ENCODE measurements at regions not wholly inside any gene's neighbourhood (a gene's known extent, or its start where the extent isn't known, plus 50 kb on each side); places are given as distances from the start of the nearest gene placed in this dataset.

DNA sequence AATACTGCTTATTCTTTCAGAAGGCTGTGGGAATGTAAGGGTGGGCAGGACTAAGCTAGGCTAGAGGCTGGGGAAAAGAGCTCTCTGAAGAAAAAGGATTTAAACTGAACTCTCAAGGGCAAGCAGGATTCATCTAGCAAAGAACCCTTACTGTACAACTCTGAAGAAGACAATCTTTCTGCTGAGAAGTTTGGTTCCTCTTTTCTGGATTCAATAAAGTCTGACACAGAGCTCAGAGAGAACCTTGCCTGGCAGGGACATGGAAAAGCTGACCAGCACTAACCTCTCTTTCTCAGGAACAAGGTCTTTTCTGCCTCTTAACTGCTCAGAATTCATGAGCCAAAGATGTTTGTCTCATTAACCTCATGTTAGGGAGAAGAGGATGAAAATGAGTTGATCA lies 388.4 kb upstream of the DDI1 start:
- intact Hi-C loops (cut with micrococcal nuclease; ENCODE audit: unreplicated experiment) = no loop called here
- CTCF ChIA-PET = no interaction called here
- H3K4me3 Mint-ChIP-seq (ENCODE audit: unreplicated experiment) = no peak overlapping the region
- H3K36me3 ChIP-seq (ENCODE audit: control insufficient read depth, insufficient read depth, low read length) = no peaks in the 10 kb centered on the region
- no peak overlapping the region for H3K4me3 ChIP-seq (ENCODE audit: low read depth, low read length)
- peaks cover 9% of the 10 kb centered on the region; the same call in 1 of the 2 replicates for H3K9me3 ChIP-seq
- TF ChIP-seq, protein P1, sequence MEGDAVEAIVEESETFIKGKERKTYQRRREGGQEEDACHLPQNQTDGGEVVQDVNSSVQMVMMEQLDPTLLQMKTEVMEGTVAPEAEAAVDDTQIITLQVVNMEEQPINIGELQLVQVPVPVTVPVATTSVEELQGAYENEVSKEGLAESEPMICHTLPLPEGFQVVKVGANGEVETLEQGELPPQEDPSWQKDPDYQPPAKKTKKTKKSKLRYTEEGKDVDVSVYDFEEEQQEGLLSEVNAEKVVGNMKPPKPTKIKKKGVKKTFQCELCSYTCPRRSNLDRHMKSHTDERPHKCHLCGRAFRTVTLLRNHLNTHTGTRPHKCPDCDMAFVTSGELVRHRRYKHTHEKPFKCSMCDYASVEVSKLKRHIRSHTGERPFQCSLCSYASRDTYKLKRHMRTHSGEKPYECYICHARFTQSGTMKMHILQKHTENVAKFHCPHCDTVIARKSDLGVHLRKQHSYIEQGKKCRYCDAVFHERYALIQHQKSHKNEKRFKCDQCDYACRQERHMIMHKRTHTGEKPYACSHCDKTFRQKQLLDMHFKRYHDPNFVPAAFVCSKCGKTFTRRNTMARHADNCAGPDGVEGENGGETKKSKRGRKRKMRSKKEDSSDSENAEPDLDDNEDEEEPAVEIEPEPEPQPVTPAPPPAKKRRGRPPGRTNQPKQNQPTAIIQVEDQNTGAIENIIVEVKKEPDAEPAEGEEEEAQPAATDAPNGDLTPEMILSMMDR (IDR thresholded peaks at IDR 0.05; ENCODE audit: insufficient read depth in 1 of 2, low read depth in 1 of 2, low read length in 1 of 2, severe bottlenecking in 1 of 2, unreplicated experiment in 1 of 2) = no peak
- no peaks in the 10 kb centered on the region for H3K27me3 Mint-ChIP-seq (ENCODE audit: insufficient read depth, unreplicated experiment)
- POLR2A ChIA-PET = no interaction called here
- no TSS peak for BruUV-seq (replicated peaks)
- peaks cover 15% of the 10 kb centered on the region for H3K9me3 Mint-ChIP-seq (ENCODE audit: unreplicated experiment)
- no peaks in the 10 kb centered on the region for H3K4me1 ChIP-seq
- no peak overlapping the region for H3K27ac Mint-ChIP-seq (ENCODE audit: unreplicated experiment)
- no peak for DNase-seq
- H3K36me3 Mint-ChIP-seq (ENCODE audit: insufficient read depth, unreplicated experiment) = no peaks in the 10 kb centered on the region
- H3K4me1 Mint-ChIP-seq (ENCODE audit: low read depth, unreplicated experiment) = no peaks in the 10 kb centered on the region
- no peaks in the 10 kb centered on the region for H3K27me3 ChIP-seq (replicated peaks; ENCODE audit: control insufficient read depth, insufficient read depth, low read length)

DNA sequence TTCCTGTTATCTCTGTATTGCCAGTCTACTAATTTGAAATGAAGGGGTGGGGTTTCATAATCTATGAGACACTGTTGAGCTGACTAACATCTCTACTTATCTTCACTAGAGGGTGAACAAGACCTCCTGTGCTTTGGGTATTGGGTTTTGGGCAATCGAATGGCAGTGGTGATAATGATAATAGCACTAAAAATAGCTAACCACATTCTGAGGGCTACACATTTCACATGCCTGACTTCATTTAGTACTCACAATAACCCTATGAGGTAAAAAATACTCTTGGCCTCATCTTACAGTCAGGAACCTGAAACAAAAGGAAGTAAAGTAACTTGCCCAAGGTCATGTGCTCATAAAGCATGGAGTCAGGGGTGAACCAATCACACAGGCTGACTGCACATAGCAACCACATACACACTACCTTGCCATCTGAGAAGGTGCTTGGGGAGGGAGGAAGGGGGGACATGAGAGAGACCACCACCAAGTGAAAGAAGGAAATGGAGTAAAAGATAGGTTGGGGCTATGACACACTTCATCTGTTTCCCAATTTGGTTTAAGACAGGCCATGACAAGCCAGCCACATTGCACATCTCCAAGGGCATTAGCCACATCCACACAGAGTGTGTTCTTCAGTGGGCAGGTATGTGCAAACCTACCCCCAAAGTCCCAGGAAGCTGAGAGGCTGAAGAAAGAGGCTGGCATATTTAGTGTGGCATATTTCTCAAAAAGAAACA lies 387.6 kb upstream of the DDI1 start:
- Histone ChIP-seq H3K27me3 (replicated peaks; ENCODE audit: control insufficient read depth, insufficient read depth, low read length) (no peaks in the 10 kb centered on the region), H3K36me3 (ENCODE audit: control insufficient read depth, insufficient read depth, low read length) (no peaks in the 10 kb centered on the region), H3K4me1 (no peaks in the 10 kb centered on the region), H3K9me3 (peaks cover 9% of the 10 kb centered on the region; the same call in 1 of the 2 replicates), H3K4me3 (ENCODE audit: low read depth, low read length) (no peak overlapping the region)
- peaks cover 19% of the 10 kb centered on the region for H3K9me3 Mint-ChIP-seq (ENCODE audit: unreplicated experiment)
- H3K27ac Mint-ChIP-seq (ENCODE audit: unreplicated experiment) = no peak overlapping the region
- no TSS peak for BruUV-seq (replicated peaks)
- TF ChIP-seq, protein P1 (IDR thresholded peaks at IDR 0.05; ENCODE audit: insufficient read depth in 1 of 2, low read depth in 1 of 2, low read length in 1 of 2, severe bottlenecking in 1 of 2, unreplicated experiment in 1 of 2) = no peak
- no peak overlapping the region for H3K4me3 Mint-ChIP-seq (ENCODE audit: unreplicated experiment)
- POLR2A ChIA-PET = no interaction called here
- no peak for DNase-seq
- H3K4me1 Mint-ChIP-seq (ENCODE audit: low read depth, unreplicated experiment) = no peaks in the 10 kb centered on the region
- intact Hi-C loops (cut with micrococcal nuclease; ENCODE audit: unreplicated experiment) = no loop called here
- no peaks in the 10 kb centered on the region for H3K27me3 Mint-ChIP-seq (ENCODE audit: insufficient read depth, unreplicated experiment)
- CTCF ChIA-PET = no interaction called here
- H3K36me3 Mint-ChIP-seq (ENCODE audit: insufficient read depth, unreplicated experiment) = no peaks in the 10 kb centered on the region

DNA sequence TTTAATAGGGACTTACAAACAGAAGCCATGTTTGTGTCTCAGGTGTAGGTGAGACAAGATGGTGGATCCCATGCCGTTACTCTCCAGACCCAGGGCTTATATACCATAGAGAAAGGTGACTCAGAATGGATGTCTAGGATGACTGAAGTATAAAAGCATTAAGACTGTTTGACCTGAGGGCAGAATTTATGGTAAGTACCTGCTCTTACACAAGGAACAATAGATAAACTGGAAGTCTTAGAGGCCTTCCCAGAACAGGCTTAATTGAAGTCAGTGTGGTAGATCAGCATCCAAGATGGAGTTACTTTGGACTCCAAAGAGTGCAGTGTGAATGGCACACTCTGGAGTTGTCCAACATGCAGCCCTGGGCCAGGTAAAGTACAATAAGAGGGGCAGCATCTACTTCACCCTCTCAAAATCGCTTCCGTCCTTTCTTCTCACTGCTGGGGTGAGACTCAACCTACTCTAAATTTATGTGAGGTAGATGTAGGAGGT lies 387.0 kb upstream of the DDI1 start:
- Histone ChIP-seq H3K9me3 (peaks cover 9% of the 10 kb centered on the region; the same call in 1 of the 2 replicates), H3K4me3 (ENCODE audit: low read depth, low read length) (no peak overlapping the region), H3K36me3 (ENCODE audit: control insufficient read depth, insufficient read depth, low read length) (no peaks in the 10 kb centered on the region), H3K4me1 (no peaks in the 10 kb centered on the region), H3K27me3 (replicated peaks; ENCODE audit: control insufficient read depth, insufficient read depth, low read length) (no peaks in the 10 kb centered on the region)
- Mint-ChIP-seq H3K27ac (ENCODE audit: unreplicated experiment) (no peak overlapping the region), H3K36me3 (ENCODE audit: insufficient read depth, unreplicated experiment) (no peaks in the 10 kb centered on the region), H3K4me1 (ENCODE audit: low read depth, unreplicated experiment) (no peaks in the 10 kb centered on the region), H3K9me3 (ENCODE audit: unreplicated experiment) (peaks cover 19% of the 10 kb centered on the region), H3K27me3 (ENCODE audit: insufficient read depth, unreplicated experiment) (no peaks in the 10 kb centered on the region), H3K4me3 (ENCODE audit: unreplicated experiment) (no peak overlapping the region)
- POLR2A ChIA-PET = no interaction called here
- TF ChIP-seq, protein P1 (IDR thresholded peaks at IDR 0.05; ENCODE audit: insufficient read depth in 1 of 2, low read depth in 1 of 2, low read length in 1 of 2, severe bottlenecking in 1 of 2, unreplicated experiment in 1 of 2) = no peak
- no peak for DNase-seq
- intact Hi-C loops (cut with micrococcal nuclease; ENCODE audit: unreplicated experiment) = no loop called here
- CTCF ChIA-PET = no interaction called here
- no TSS peak for BruUV-seq (replicated peaks)
